ENCODE measurements at regions not wholly inside any gene's neighbourhood (a gene's known extent, or its start where the extent isn't known, plus 50 kb on each side); places are given as distances from the start of the nearest gene placed in this dataset.
A peak's percentile ranks its signal among the peaks of the same experiment; 100 is the strongest.
"Not testable (repeated sequence)": the region's sequence is repeated elsewhere in the genome, so short reads cannot be mapped to it uniquely, and the experiment has no call there.

GRCh38 chr5:103858367-103858766 is 295.8 kb upstream of the NUDT12 start:
- DNase-seq; intact Hi-C loops (cut with DNase I); H3K9me3 ChIP-seq (ENCODE audit: control insufficient read depth, low read length); H3K27me3 ChIP-seq (ENCODE audit: control insufficient read depth, insufficient read depth); H3K4me1 ChIP-seq (ENCODE audit: control insufficient read depth, insufficient read depth, low read length); ATAC-seq; H3K27ac ChIP-seq (ENCODE audit: low read length); H3K4me3 ChIP-seq (ENCODE audit: low read length): not testable (repeated sequence)
- 94% methylated on average over 3 of the region's 3 CpGs for WGBS

GRCh38 chr5:103851091-103851490 is 288.5 kb upstream of the NUDT12 start:
- no peaks in the 10 kb centered on the region for H3K27me3 ChIP-seq (ENCODE audit: control insufficient read depth, insufficient read depth)
- no peak for DNase-seq
- WGBS, result 91% methylated on average over 1 of the region's 1 CpG
- no peaks in the 10 kb centered on the region for H3K4me1 ChIP-seq (ENCODE audit: control insufficient read depth, insufficient read depth, low read length)
- H3K27ac ChIP-seq (ENCODE audit: low read length), result no peak overlapping the region
- intact Hi-C loops (cut with DNase I), result no loop called here
- no peak overlapping the region for H3K4me3 ChIP-seq (ENCODE audit: low read length)
- H3K9me3 ChIP-seq (ENCODE audit: control insufficient read depth, low read length), result no peaks in the 10 kb centered on the region
- ATAC-seq, result no peak

GRCh38 chr5:103849934-103850333 is 287.3 kb upstream of the NUDT12 start:
- Histone ChIP-seq H3K27ac (ENCODE audit: low read length) (no peak overlapping the region), H3K27me3 (ENCODE audit: control insufficient read depth, insufficient read depth) (no peaks in the 10 kb centered on the region), H3K4me3 (ENCODE audit: low read length) (no peak overlapping the region), H3K4me1 (ENCODE audit: control insufficient read depth, insufficient read depth, low read length) (no peaks in the 10 kb centered on the region), H3K9me3 (ENCODE audit: control insufficient read depth, low read length) (no peaks in the 10 kb centered on the region)
- DNase-seq (no peak), ATAC-seq (no peak)
- 75% methylated on average over 3 of the region's 3 CpGs for WGBS
- intact Hi-C loops (cut with DNase I), result no loop called here

GRCh38 chr5:103847060-103847459 is 284.5 kb upstream of the NUDT12 start:
- 80% methylated on average over 3 of the region's 3 CpGs for WGBS
- Histone ChIP-seq H3K27me3 (ENCODE audit: control insufficient read depth, insufficient read depth) (no peaks in the 10 kb centered on the region), H3K4me3 (ENCODE audit: low read length) (no peak overlapping the region), H3K9me3 (ENCODE audit: control insufficient read depth, low read length) (no peaks in the 10 kb centered on the region), H3K27ac (ENCODE audit: low read length) (no peak overlapping the region), H3K4me1 (ENCODE audit: control insufficient read depth, insufficient read depth, low read length) (no peaks in the 10 kb centered on the region)
- ATAC-seq, result no peak
- intact Hi-C loops (cut with DNase I), result no loop called here
- DNase-seq, result no peak

GRCh38 chr5:103842936-103843335 is 280.3 kb upstream of the NUDT12 start:
- intact Hi-C loops (cut with DNase I), result no loop called here
- ATAC-seq (no peak), DNase-seq (no peak)
- Histone ChIP-seq H3K27ac (ENCODE audit: low read length) (no peak overlapping the region), H3K9me3 (ENCODE audit: control insufficient read depth, low read length) (no peaks in the 10 kb centered on the region), H3K27me3 (ENCODE audit: control insufficient read depth, insufficient read depth) (no peaks in the 10 kb centered on the region), H3K4me1 (ENCODE audit: control insufficient read depth, insufficient read depth, low read length) (no peaks in the 10 kb centered on the region), H3K4me3 (ENCODE audit: low read length) (no peak overlapping the region)

- Histone ChIP-seq H3K27me3 (ENCODE audit: control insufficient read depth, insufficient read depth) (no peaks in the 10 kb centered on the region), H3K4me1 (ENCODE audit: control insufficient read depth, insufficient read depth, low read length) (no peaks in the 10 kb centered on the region), H3K27ac (ENCODE audit: low read length) (no peak overlapping the region), H3K9me3 (ENCODE audit: control insufficient read depth, low read length) (no peaks in the 10 kb centered on the region), H3K4me3 (ENCODE audit: low read length) (no peak overlapping the region)
- 59% methylated on average over 1 of the region's 1 CpG for WGBS
- intact Hi-C loops (cut with DNase I), result no loop called here
- no peak for DNase-seq
- no peak for ATAC-seq
These were observed 278.0 kb upstream of the NUDT12 start for GRCh38 chr5:103840600-103840999.

GRCh38 chr5:103834216-103834615 is 271.6 kb upstream of the NUDT12 start:
- intact Hi-C loops (cut with DNase I), result no loop called here
- H3K9me3 ChIP-seq (ENCODE audit: control insufficient read depth, low read length), result no peaks in the 10 kb centered on the region
- H3K27me3 ChIP-seq (ENCODE audit: control insufficient read depth, insufficient read depth), result no peaks in the 10 kb centered on the region
- H3K4me3 ChIP-seq (ENCODE audit: low read length), result no peak overlapping the region
- no peaks in the 10 kb centered on the region for H3K4me1 ChIP-seq (ENCODE audit: control insufficient read depth, insufficient read depth, low read length)
- WGBS, result 53% methylated on average over 1 of the region's 1 CpG
- no peak for ATAC-seq
- DNase-seq, result no peak
- H3K27ac ChIP-seq (ENCODE audit: low read length), result no peak overlapping the region

- Histone ChIP-seq H3K27ac (ENCODE audit: low read length) (no peak overlapping the region), H3K4me3 (ENCODE audit: low read length) (no peak overlapping the region), H3K9me3 (ENCODE audit: control insufficient read depth, low read length) (no peaks in the 10 kb centered on the region), H3K27me3 (ENCODE audit: control insufficient read depth, insufficient read depth) (no peaks in the 10 kb centered on the region), H3K4me1 (ENCODE audit: control insufficient read depth, insufficient read depth, low read length) (no peaks in the 10 kb centered on the region)
- DNase-seq (no peak), ATAC-seq (no peak)
- intact Hi-C loops (cut with DNase I), result no loop called here
- 57% methylated on average over 7 of the region's 7 CpGs for WGBS
These were observed 267.0 kb upstream of the NUDT12 start for GRCh38 chr5:103829585-103829984.

GRCh38 chr5:103827976-103828375 is 265.4 kb upstream of the NUDT12 start:
- WGBS, result 91% methylated on average over 4 of the region's 4 CpGs
- Histone ChIP-seq H3K4me3 (ENCODE audit: low read length) (no peak overlapping the region), H3K9me3 (ENCODE audit: control insufficient read depth, low read length) (no peaks in the 10 kb centered on the region), H3K4me1 (ENCODE audit: control insufficient read depth, insufficient read depth, low read length) (no peaks in the 10 kb centered on the region), H3K27me3 (ENCODE audit: control insufficient read depth, insufficient read depth) (no peaks in the 10 kb centered on the region), H3K27ac (ENCODE audit: low read length) (no peak overlapping the region)
- ATAC-seq, result no peak
- intact Hi-C loops (cut with DNase I), result no loop called here
- DNase-seq, result no peak

GRCh38 chr5:103821361-103821760 is 258.8 kb upstream of the NUDT12 start:
- no peaks in the 10 kb centered on the region for H3K4me1 ChIP-seq (ENCODE audit: control insufficient read depth, insufficient read depth, low read length)
- intact Hi-C loops (cut with DNase I), result no loop called here
- WGBS, result 94% methylated on average over 5 of the region's 5 CpGs

GRCh38 chr5:103808464-103809106 is 246.0 kb upstream of the NUDT12 start:
- Histone ChIP-seq H3K27ac (ENCODE audit: low read length) (no peak overlapping the region), H3K4me1 (ENCODE audit: control insufficient read depth, insufficient read depth, low read length) (no peaks in the 10 kb centered on the region), H3K4me3 (ENCODE audit: low read length) (no peak overlapping the region), H3K27me3 (ENCODE audit: control insufficient read depth, insufficient read depth) (no peaks in the 10 kb centered on the region), H3K9me3 (ENCODE audit: control insufficient read depth, low read length) (no peaks in the 10 kb centered on the region)
- intact Hi-C loops (cut with DNase I), result no loop called here
- 31% methylated on average over 3 of the region's 3 CpGs for WGBS
- ATAC-seq (peak; percentile 75 to 76), DNase-seq (no peak)

More at GRCh38 chr5:103821361-103821760, 258.8 kb upstream of the NUDT12 start:
- ATAC-seq, result no peak
- Histone ChIP-seq H3K9me3 (ENCODE audit: control insufficient read depth, low read length) (no peaks in the 10 kb centered on the region), H3K4me3 (ENCODE audit: low read length) (no peak overlapping the region), H3K27me3 (ENCODE audit: control insufficient read depth, insufficient read depth) (no peaks in the 10 kb centered on the region), H3K27ac (ENCODE audit: low read length) (no peak overlapping the region)
- no peak for DNase-seq

- ATAC-seq (no peak), DNase-seq (no peak)
- H3K9me3 ChIP-seq (ENCODE audit: control insufficient read depth, low read length), result no peaks in the 10 kb centered on the region
- H3K4me3 ChIP-seq (ENCODE audit: low read length), result no peak overlapping the region
- H3K27me3 ChIP-seq (ENCODE audit: control insufficient read depth, insufficient read depth), result no peaks in the 10 kb centered on the region
- WGBS, result 73% methylated on average over 2 of the region's 2 CpGs
- H3K27ac ChIP-seq (ENCODE audit: low read length), result no peak overlapping the region
- intact Hi-C loops (cut with DNase I), result no loop called here
- no peaks in the 10 kb centered on the region for H3K4me1 ChIP-seq (ENCODE audit: control insufficient read depth, insufficient read depth, low read length)
These were observed 242.1 kb upstream of the NUDT12 start for GRCh38 chr5:103804711-103805110.

All from right cardiac atrium (tissue), 5 donors.